COLO668 (cell line): ENCODE measurements at regions not wholly inside any gene's neighbourhood (a gene's known extent, or its start where the extent isn't known, plus 50 kb on each side); places are given as distances from the start of the nearest gene placed in this dataset.
"Not testable (repeated sequence)": the region's sequence is repeated elsewhere in the genome, so short reads cannot be mapped to it uniquely, and the experiment has no call there.

Experiments
- DNase-seq: peaks from one replicate; lab custom pipeline; 2025; ENCODE audit not compliant: unreplicated experiment; lab: John Stamatoyannopoulos, UW

GRCh38 chr20:29319725-29320124 is 1937.7 kb upstream of the DEFB115 start:
- no peak for DNase-seq

- DNase-seq = not testable (repeated sequence)
Observed at GRCh38 chr20:29320216-29320949, 1937.1 kb upstream of the DEFB115 start.

- not testable (repeated sequence) for DNase-seq
Observed at GRCh38 chr20:29323631-29324515, 1933.6 kb upstream of the DEFB115 start.

- not testable (repeated sequence) for DNase-seq
Observed at GRCh38 chr20:29324516-29325303, 1932.8 kb upstream of the DEFB115 start.

- no peak for DNase-seq
Observed at GRCh38 chr20:29325304-29325640, 1932.2 kb upstream of the DEFB115 start.

GRCh38 chr20:29325781-29326180 is 1931.7 kb upstream of the DEFB115 start:
- DNase-seq = not testable (repeated sequence)

GRCh38 chr20:29326376-29327070 is 1930.9 kb upstream of the DEFB115 start:
- DNase-seq = no peak

GRCh38 chr20:29327600-29328420 is 1929.7 kb upstream of the DEFB115 start:
- DNase-seq = not testable (repeated sequence)

GRCh38 chr20:29330429-29331115 is 1926.9 kb upstream of the DEFB115 start:
- DNase-seq = not testable (repeated sequence)

- DNase-seq = no peak
Observed at GRCh38 chr20:29349836-29350235, 1907.6 kb upstream of the DEFB115 start.

- DNase-seq = not testable (repeated sequence)
Observed at GRCh38 chr20:29375937-29376336, 1881.5 kb upstream of the DEFB115 start.

GRCh38 chr20:29392853-29393252 is 1864.6 kb upstream of the DEFB115 start:
- DNase-seq = not testable (repeated sequence)

- DNase-seq = no peak
Observed at GRCh38 chr20:29408034-29408695, 1849.3 kb upstream of the DEFB115 start.

GRCh38 chr20:29408707-29409106 is 1848.8 kb upstream of the DEFB115 start:
- not testable (repeated sequence) for DNase-seq

GRCh38 chr20:29409160-29409689 is 1848.2 kb upstream of the DEFB115 start:
- not testable (repeated sequence) for DNase-seq

GRCh38 chr20:29409833-29410805 is 1847.3 kb upstream of the DEFB115 start:
- no peak for DNase-seq

- no peak for DNase-seq
Observed at GRCh38 chr20:29410806-29411457, 1846.5 kb upstream of the DEFB115 start.
